Vagina (tissue), 2 donors: ENCODE measurements at regions not wholly inside any gene's neighbourhood (a gene's known extent, or its start where the extent isn't known, plus 50 kb on each side); places are given as distances from the start of the nearest gene placed in this dataset.
A peak's percentile ranks its signal among the peaks of the same experiment; 100 is the strongest.

Experiments used
- DNase-seq, 2 donors: peaks; one replicate each; pipeline ENCODE4 v3.0.0-alpha.2; 2017; ENCODE audit errors: extremely low spot score in 2 of 2
- H3K27ac ChIP-seq: fragments of 200-600 bp; sonication (generic); one replicate; pipeline ENCODE4 v1.5.1; 2019
- H3K27me3 ChIP-seq: fragments of 200-600 bp; sonication (generic); one replicate; pipeline ENCODE4 v1.5.1; 2019
- H3K36me3 ChIP-seq, 2 donors: fragments of 200-600 bp; sonication (generic); one replicate each; pipeline ENCODE4 v1.5.1; 2017 to 2019
- H3K4me1 ChIP-seq: fragments of 200-600 bp; sonication (generic); one replicate; pipeline ENCODE4 v1.5.1; 2019
- H3K4me3 ChIP-seq, 2 donors: fragments of 200-600 bp; sonication (generic); 1 replicate in 1 of 2; 2 replicates in 1 of 2; pipeline ENCODE4 v1.5.1; 2016 to 2019
- H3K9me3 ChIP-seq: fragments of 200-600 bp; sonication (generic); one replicate; pipeline ENCODE4 v1.5.1; 2019
- CTCF ChIP-seq, 3 experiments: fragments of 450-650 bp in 2 of 3; fragments of 200-600 bp in 1 of 3; sonication (generic) in 1 of 3; IDR thresholded peaks; one replicate each; pipeline ENCODE4 v1.5.1; 2017 to 2019; ENCODE audit warnings: antibody characterized with exemption in 3 of 3, mild to moderate bottlenecking in 2 of 3, moderate library complexity in 2 of 3
- POLR2A ChIP-seq, 2 donors: fragments of 450-650 bp; IDR thresholded peaks; one replicate each; pipeline ENCODE4 v1.6.1; 2017; ENCODE audit warnings: antibody characterized with exemption in 2 of 2, mild to moderate bottlenecking in 2 of 2, moderate library complexity in 2 of 2
- POLR2AphosphoS5 ChIP-seq, 2 donors: sonication (generic); formaldehyde crosslinking; IDR thresholded peaks; one replicate each; pipeline ENCODE4 v1.9.0; 2017; ENCODE audit warnings: antibody characterized with exemption in 2 of 2, mild to moderate bottlenecking in 2 of 2, low read depth in 1 of 2; ENCODE audit not compliant: insufficient read depth in 1 of 2
- intact Hi-C: fragments of 100-400 bp; cut with DNase I; formaldehyde crosslinking; loops from one replicate; pipeline ENCODE4 v1.15.1; 2023

DNA sequence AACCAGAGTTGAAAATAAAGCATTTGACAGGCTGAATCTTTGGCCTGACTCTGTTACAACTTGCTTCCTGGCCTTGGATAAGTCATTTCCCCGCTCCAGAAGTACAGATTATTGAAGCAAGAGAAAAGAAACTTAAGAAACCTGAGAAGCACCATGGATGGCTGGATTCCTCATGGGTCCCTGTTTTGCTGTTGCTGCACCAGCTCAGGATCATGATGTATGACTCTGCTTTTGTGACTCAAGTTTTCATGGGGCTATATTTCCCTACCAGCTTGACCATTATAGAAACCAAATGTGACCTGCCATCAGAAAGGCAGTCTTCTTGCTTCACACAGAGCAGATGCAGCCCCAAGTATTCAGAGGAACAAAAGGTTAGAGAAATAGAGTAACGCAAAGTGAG is 921.8 kb downstream of the BCL11B start:
- no peak for TF ChIP-seq POLR2AphosphoS5 (IDR thresholded peaks at IDR 0.05; ENCODE audit: insufficient read depth in 1 of 2, low read depth in 1 of 2)
- TF ChIP-seq POLR2A (IDR thresholded peaks at IDR 0.05), result no peak
- TF ChIP-seq CTCF (IDR thresholded peaks at IDR 0.05), result no peak
- H3K4me3 ChIP-seq, result no peak overlapping the region
- no peaks in the 10 kb centered on the region for H3K36me3 ChIP-seq
- intact Hi-C loops, result no loop called here
- no peaks in the 10 kb centered on the region for H3K4me1 ChIP-seq
- no peak overlapping the region for H3K27ac ChIP-seq
- H3K9me3 ChIP-seq, result no peaks in the 10 kb centered on the region
- H3K27me3 ChIP-seq, result no peaks in the 10 kb centered on the region
- DNase-seq, result no peak

DNA sequence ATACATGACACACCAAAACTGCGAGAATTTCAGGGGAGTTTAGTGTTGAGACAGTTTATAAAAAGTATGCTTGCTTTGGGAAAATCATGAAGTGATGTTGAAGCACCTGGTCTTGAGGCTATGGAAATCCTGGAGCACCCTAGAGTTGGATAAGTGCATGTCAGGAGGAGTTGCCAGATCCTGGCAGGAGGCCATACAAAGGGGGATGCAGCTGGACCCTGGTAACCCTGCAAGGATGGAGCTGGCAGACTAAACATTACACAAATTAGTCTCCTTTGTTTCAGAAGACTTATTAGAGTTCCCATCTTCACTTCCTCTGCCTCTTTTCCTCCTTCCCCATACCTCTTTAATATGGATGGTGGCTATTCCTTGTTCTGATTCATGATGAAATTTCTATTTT is 907.0 kb downstream of the BCL11B start:
- intact Hi-C loops, result no loop called here

GRCh38 chr14:98366429-98366828 is 905.6 kb downstream of the BCL11B start:
- intact Hi-C loops, result no loop called here
- H3K9me3 ChIP-seq, result no peaks in the 10 kb centered on the region
- peaks cover 11% of the 10 kb centered on the region for H3K4me1 ChIP-seq
- no peak overlapping the region for H3K4me3 ChIP-seq
- no peak for TF ChIP-seq CTCF (IDR thresholded peaks at IDR 0.05)
- no peak for TF ChIP-seq POLR2A (IDR thresholded peaks at IDR 0.05)
- TF ChIP-seq POLR2AphosphoS5 (IDR thresholded peaks at IDR 0.05; ENCODE audit: insufficient read depth in 1 of 2, low read depth in 1 of 2), result no peak
- no peaks in the 10 kb centered on the region for H3K27me3 ChIP-seq
- no peak overlapping the region for H3K27ac ChIP-seq
- H3K36me3 ChIP-seq, result no peaks in the 10 kb centered on the region
- no peak for DNase-seq

More for the DNA sequence above, 907.0 kb downstream of the BCL11B start:
- TF ChIP-seq CTCF (IDR thresholded peaks at IDR 0.05) (no peak), POLR2AphosphoS5 (IDR thresholded peaks at IDR 0.05; ENCODE audit: insufficient read depth in 1 of 2, low read depth in 1 of 2) (no peak), POLR2A (IDR thresholded peaks at IDR 0.05) (no peak)
- no peak overlapping the region for H3K27ac ChIP-seq
- no peak for DNase-seq
- H3K27me3 ChIP-seq, result no peaks in the 10 kb centered on the region
- no peaks in the 10 kb centered on the region for H3K36me3 ChIP-seq
- H3K9me3 ChIP-seq, result no peaks in the 10 kb centered on the region
- H3K4me1 ChIP-seq, result peaks cover 6% of the 10 kb centered on the region
- no peak overlapping the region for H3K4me3 ChIP-seq

DNA sequence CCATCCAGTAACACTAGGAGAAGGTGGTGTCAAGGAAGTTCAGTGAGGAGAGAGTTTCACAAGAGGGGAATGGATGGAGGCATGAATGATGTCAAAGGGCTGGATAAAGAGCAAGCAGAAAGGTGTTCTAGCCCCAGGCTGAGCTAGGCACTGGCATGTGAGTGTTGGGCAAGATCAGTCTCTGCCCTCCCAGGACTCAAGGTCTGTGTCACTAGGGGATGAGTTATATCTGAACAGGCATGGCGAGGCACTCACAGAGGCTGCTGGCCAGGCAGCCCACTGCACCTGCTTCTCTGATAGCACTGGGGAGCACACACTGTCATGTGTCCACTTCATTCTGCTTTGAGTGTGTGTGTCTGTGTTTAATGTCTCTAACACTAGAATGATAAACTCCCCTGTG is 903.8 kb downstream of the BCL11B start:
- no peaks in the 10 kb centered on the region for H3K36me3 ChIP-seq
- H3K9me3 ChIP-seq, result no peaks in the 10 kb centered on the region
- TF ChIP-seq POLR2AphosphoS5 (IDR thresholded peaks at IDR 0.05; ENCODE audit: insufficient read depth in 1 of 2, low read depth in 1 of 2) (no peak), POLR2A (IDR thresholded peaks at IDR 0.05) (no peak), CTCF (IDR thresholded peaks at IDR 0.05) (no peak)
- DNase-seq, result no peak
- peaks cover 11% of the 10 kb centered on the region for H3K4me1 ChIP-seq
- H3K27me3 ChIP-seq, result no peaks in the 10 kb centered on the region
- H3K27ac ChIP-seq, result no peak overlapping the region
- no peak overlapping the region for H3K4me3 ChIP-seq
- intact Hi-C loops, result no loop called here

- H3K27me3 ChIP-seq, result no peaks in the 10 kb centered on the region
- H3K27ac ChIP-seq, result no peak overlapping the region
- TF ChIP-seq CTCF (IDR thresholded peaks at IDR 0.05), result no peak
- peak in 1 of 2 donors; percentile 13 for TF ChIP-seq POLR2AphosphoS5 (IDR thresholded peaks at IDR 0.05; ENCODE audit: insufficient read depth in 1 of 2, low read depth in 1 of 2)
- TF ChIP-seq POLR2A (IDR thresholded peaks at IDR 0.05), result no peak
- no peak for DNase-seq
- H3K4me3 ChIP-seq, result no peak overlapping the region
- H3K9me3 ChIP-seq, result no peaks in the 10 kb centered on the region
- intact Hi-C loops, result no loop called here
- H3K36me3 ChIP-seq, result no peaks in the 10 kb centered on the region
- peaks cover 11% of the 10 kb centered on the region for H3K4me1 ChIP-seq
These were observed 903.1 kb downstream of the BCL11B start for GRCh38 chr14:98368916-98369315.
